ENCODE measurements at regions not wholly inside any gene's neighbourhood (a gene's known extent, or its start where the extent isn't known, plus 50 kb on each side); places are given as distances from the start of the nearest gene placed in this dataset.

- TF ChIP-seq CTCF (IDR thresholded peaks at IDR 0.05) (no peak), POLR2A (IDR thresholded peaks at IDR 0.05; ENCODE audit: low read depth) (no peak)
Observed at GRCh38 chr2:118731413-118731812, 116.0 kb downstream of the EN1 start.

Measured in esophagus muscularis mucosa (tissue), 3 donors.